ENCODE measurements at regions not wholly inside any gene's neighbourhood (a gene's known extent, or its start where the extent isn't known, plus 50 kb on each side); places are given as distances from the start of the nearest gene placed in this dataset.
A peak's percentile ranks its signal among the peaks of the same experiment; 100 is the strongest.

DNA sequence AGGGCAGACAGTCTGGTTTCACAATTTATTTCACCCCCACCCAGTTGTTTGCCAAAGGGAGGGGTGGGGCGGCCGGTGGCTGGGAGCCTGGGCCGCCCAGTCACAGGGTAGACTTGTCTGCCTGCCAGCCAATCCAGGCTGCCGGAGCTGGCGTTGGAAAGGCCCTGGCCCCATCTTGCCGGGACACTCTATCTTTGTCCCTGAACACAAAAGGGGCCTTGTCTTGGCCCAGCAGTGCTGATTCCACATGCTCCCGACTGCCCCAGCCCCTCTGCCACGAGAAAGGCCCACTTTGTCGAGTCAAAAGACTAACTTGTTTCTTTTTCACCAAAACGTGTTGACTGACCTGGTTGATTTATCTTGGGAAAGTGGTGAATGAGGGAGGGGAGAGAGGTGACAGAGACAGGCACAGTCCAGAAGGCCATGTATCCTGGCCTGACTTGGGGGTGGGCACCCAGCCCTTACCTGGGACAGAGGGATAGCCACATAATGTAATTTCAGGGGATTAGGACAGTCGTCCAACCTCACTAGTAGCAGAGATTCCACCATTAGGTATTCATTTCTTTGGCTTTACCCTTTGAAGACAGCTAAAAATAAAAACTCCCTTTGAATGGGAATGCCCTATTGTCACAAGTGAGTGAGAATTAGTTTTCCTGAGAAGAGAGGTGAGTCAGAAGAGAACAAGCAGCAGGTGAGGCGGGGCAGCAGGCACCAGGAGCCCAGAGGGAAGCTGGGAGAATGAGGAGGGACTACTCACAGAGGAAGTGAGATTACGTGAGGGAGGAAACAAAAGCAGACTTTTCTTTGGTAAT lies 67.0 kb upstream of the SIRPA start (continued):
- TF ChIP-seq, protein P1, sequence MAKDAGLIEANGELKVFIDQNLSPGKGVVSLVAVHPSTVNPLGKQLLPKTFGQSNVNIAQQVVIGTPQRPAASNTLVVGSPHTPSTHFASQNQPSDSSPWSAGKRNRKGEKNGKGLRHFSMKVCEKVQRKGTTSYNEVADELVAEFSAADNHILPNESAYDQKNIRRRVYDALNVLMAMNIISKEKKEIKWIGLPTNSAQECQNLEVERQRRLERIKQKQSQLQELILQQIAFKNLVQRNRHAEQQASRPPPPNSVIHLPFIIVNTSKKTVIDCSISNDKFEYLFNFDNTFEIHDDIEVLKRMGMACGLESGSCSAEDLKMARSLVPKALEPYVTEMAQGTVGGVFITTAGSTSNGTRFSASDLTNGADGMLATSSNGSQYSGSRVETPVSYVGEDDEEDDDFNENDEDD (CRISPR knock-in tag; IDR thresholded peaks at IDR 0.05; ENCODE audit: borderline replicate concordance), result peak; percentile 71; the same call in 1 of the 2 replicates
- TF ChIP-seq IKZF1 (IDR thresholded peaks at IDR 0.05) (no peak), MEF2D (CRISPR knock-in tag; IDR thresholded peaks at IDR 0.05) (0 out of 2 replicates have a peak, but pooled peaks have one; percentile 44), ZNF484 (CRISPR knock-in tag; IDR thresholded peaks at IDR 0.05; ENCODE audit: borderline replicate concordance, low read depth) (no peak), ZNF317 (CRISPR knock-in tag; IDR thresholded peaks at IDR 0.05) (no peak), TCF7 (IDR thresholded peaks at IDR 0.05; ENCODE audit: low read depth) (peak; percentile 4; the same call in 1 of the 2 replicates), MED1 (CRISPR knock-in tag; IDR thresholded peaks at IDR 0.05) (no peak; the same call in 1 of the 2 replicates), AHR (CRISPR knock-in tag; IDR thresholded peaks at IDR 0.05) (no peak), ZFAT (CRISPR knock-in tag; conservative IDR thresholded peaks at IDR 0.05) (no peak), ZFYVE20 (CRISPR knock-in tag; IDR thresholded peaks at IDR 0.05; ENCODE audit: borderline replicate concordance, low read depth) (no peak), PCBP1 (IDR thresholded peaks at IDR 0.05; ENCODE audit: borderline replicate concordance, low read depth, low read length) (peak; percentile 98), ZNF761 (CRISPR knock-in tag; conservative IDR thresholded peaks at IDR 0.05) (0 out of 2 replicates have a peak, but pooled peaks have one; percentile 12)
- TF ChIP-seq, protein P2, sequence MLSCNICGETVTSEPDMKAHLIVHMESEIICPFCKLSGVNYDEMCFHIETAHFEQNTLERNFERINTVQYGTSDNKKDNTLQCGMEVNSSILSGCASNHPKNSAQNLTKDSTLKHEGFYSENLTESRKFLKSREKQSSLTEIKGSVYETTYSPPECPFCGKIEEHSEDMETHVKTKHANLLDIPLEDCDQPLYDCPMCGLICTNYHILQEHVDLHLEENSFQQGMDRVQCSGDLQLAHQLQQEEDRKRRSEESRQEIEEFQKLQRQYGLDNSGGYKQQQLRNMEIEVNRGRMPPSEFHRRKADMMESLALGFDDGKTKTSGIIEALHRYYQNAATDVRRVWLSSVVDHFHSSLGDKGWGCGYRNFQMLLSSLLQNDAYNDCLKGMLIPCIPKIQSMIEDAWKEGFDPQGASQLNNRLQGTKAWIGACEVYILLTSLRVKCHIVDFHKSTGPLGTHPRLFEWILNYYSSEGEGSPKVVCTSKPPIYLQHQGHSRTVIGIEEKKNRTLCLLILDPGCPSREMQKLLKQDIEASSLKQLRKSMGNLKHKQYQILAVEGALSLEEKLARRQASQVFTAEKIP (CRISPR knock-in tag; IDR thresholded peaks at IDR 0.05; ENCODE audit: borderline replicate concordance), result no peak
- TF ChIP-seq, protein P3, sequence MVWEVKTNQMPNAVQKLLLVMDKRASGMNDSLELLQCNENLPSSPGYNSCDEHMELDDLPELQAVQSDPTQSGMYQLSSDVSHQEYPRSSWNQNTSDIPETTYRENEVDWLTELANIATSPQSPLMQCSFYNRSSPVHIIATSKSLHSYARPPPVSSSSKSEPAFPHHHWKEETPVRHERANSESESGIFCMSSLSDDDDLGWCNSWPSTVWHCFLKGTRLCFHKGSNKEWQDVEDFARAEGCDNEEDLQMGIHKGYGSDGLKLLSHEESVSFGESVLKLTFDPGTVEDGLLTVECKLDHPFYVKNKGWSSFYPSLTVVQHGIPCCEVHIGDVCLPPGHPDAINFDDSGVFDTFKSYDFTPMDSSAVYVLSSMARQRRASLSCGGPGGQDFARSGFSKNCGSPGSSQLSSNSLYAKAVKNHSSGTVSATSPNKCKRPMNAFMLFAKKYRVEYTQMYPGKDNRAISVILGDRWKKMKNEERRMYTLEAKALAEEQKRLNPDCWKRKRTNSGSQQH (CRISPR knock-in tag; IDR thresholded peaks at IDR 0.05; ENCODE audit: low read depth), result no peak
- TF ChIP-seq, protein P4, sequence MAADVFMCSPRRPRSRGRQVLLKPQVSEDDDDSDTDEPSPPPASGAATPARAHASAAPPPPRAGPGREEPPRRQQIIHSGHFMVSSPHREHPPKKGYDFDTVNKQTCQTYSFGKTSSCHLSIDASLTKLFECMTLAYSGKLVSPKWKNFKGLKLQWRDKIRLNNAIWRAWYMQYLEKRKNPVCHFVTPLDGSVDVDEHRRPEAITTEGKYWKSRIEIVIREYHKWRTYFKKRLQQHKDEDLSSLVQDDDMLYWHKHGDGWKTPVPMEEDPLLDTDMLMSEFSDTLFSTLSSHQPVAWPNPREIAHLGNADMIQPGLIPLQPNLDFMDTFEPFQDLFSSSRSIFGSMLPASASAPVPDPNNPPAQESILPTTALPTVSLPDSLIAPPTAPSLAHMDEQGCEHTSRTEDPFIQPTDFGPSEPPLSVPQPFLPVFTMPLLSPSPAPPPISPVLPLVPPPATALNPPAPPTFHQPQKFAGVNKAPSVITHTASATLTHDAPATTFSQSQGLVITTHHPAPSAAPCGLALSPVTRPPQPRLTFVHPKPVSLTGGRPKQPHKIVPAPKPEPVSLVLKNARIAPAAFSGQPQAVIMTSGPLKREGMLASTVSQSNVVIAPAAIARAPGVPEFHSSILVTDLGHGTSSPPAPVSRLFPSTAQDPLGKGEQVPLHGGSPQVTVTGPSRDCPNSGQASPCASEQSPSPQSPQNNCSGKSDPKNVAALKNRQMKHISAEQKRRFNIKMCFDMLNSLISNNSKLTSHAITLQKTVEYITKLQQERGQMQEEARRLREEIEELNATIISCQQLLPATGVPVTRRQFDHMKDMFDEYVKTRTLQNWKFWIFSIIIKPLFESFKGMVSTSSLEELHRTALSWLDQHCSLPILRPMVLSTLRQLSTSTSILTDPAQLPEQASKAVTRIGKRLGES (CRISPR knock-in tag; IDR thresholded peaks at IDR 0.05; ENCODE audit: borderline replicate concordance), result no peak
- TF ChIP-seq, protein P5, sequence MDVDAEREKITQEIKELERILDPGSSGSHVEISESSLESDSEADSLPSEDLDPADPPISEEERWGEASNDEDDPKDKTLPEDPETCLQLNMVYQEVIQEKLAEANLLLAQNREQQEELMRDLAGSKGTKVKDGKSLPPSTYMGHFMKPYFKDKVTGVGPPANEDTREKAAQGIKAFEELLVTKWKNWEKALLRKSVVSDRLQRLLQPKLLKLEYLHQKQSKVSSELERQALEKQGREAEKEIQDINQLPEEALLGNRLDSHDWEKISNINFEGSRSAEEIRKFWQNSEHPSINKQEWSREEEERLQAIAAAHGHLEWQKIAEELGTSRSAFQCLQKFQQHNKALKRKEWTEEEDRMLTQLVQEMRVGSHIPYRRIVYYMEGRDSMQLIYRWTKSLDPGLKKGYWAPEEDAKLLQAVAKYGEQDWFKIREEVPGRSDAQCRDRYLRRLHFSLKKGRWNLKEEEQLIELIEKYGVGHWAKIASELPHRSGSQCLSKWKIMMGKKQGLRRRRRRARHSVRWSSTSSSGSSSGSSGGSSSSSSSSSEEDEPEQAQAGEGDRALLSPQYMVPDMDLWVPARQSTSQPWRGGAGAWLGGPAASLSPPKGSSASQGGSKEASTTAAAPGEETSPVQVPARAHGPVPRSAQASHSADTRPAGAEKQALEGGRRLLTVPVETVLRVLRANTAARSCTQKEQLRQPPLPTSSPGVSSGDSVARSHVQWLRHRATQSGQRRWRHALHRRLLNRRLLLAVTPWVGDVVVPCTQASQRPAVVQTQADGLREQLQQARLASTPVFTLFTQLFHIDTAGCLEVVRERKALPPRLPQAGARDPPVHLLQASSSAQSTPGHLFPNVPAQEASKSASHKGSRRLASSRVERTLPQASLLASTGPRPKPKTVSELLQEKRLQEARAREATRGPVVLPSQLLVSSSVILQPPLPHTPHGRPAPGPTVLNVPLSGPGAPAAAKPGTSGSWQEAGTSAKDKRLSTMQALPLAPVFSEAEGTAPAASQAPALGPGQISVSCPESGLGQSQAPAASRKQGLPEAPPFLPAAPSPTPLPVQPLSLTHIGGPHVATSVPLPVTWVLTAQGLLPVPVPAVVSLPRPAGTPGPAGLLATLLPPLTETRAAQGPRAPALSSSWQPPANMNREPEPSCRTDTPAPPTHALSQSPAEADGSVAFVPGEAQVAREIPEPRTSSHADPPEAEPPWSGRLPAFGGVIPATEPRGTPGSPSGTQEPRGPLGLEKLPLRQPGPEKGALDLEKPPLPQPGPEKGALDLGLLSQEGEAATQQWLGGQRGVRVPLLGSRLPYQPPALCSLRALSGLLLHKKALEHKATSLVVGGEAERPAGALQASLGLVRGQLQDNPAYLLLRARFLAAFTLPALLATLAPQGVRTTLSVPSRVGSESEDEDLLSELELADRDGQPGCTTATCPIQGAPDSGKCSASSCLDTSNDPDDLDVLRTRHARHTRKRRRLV (CRISPR knock-in tag; IDR thresholded peaks at IDR 0.05), result peak; percentile 74; the same call in 1 of the 2 replicates

All from HepG2 (cell line).